HG03139 (cell line): ENCODE measurements at regions not wholly inside any gene's neighbourhood (a gene's known extent, or its start where the extent isn't known, plus 50 kb on each side); places are given as distances from the start of the nearest gene placed in this dataset.
"Not testable (repeated sequence)": the region's sequence is repeated elsewhere in the genome, so short reads cannot be mapped to it uniquely, and the experiment has no call there.

Source experiments
- ATAC-seq: cut with Tn5 transposase; IDR thresholded peaks from one replicate; pipeline ENCODE4 v1.9.1; 2021; ENCODE audit not compliant: unreplicated experiment

DNA sequence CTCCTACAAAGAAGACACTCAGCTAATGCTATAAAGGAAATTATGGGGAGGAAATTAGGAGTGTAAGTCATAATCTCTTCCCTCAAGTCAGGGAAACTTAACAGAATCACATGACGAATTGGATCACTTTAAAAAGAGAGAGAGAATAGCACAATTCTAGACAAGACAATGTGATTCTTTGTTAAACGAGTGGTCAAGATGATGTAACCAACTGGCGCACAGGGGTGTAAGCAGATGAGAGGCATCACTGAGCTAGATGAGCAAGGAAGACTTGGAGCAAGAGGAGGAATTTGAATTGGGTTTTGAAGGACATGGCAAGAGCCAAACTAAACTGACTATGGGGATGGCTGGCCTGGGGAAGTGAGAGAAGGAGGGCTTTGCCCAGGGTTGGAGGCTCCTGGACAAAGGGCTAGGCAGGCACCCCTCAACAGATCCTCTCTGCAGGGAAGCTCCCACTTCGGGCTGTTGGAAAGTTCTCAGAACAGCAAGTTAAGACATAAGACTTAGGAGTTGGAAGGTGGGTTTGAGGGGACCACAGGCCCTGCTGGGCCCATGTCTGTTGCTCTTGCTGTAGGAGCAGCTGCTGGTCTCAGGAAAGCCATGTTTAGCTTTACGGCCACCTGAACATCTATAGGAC lies 123.9 kb upstream of the GRIK3 start:
- no peak for ATAC-seq

DNA sequence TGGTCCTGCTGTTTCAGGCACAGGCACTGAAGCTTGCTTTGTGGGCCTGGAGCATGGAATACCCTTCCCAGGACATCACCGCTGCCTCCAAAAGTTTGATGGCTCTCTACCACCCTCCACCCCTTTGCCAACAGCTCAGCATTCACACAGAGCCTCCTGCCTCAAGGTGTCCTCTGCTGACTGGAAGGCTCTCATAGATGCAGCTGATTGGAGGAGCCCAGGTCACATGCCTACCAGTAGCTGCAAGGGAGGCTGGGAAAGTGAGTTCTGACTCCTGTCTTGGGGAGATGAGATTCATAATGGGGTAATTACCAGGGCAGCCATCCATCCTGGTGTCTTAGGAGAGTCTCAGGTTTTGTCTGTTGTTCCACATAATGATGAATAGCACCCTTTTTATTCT lies 124.8 kb upstream of the GRIK3 start:
- no peak for ATAC-seq

DNA sequence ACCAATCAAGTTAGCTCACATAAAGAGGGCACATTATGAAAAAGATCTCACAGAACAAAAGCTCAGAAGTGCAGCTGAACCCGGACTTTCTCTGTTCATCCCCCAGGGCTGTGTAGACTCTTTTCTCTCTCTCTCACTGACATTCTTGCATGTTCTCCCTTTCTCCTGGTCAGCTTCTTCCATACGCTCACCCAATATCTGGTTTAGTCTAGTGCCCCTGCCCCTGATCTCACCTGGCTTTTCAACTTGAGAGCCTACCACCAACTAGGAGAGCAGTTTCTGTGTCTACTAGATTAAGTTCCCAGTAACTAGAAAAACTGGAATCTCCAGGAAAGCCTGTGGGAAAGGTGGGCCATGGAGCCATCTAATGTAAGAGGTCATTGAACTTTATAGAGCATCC lies 126.9 kb upstream of the GRIK3 start:
- ATAC-seq: no peak

DNA sequence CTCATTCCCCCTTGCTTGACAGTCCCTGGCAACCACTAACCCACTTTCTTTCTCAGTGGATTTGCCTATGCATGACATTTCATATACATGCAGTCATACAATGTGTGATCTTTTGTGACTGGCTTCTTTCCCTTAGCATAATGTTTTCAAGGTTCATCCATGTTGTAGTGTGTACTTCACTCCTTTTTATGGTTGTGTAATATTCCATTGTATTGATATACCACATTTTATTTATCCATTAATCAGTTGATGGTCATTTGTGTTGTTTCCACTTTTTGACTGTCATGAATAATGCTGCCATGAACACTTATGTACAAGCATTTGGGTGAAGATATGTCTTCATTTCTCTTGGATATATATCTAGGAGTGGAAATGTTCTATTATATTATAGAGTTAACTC lies 127.7 kb upstream of the GRIK3 start:
- no peak for ATAC-seq

DNA sequence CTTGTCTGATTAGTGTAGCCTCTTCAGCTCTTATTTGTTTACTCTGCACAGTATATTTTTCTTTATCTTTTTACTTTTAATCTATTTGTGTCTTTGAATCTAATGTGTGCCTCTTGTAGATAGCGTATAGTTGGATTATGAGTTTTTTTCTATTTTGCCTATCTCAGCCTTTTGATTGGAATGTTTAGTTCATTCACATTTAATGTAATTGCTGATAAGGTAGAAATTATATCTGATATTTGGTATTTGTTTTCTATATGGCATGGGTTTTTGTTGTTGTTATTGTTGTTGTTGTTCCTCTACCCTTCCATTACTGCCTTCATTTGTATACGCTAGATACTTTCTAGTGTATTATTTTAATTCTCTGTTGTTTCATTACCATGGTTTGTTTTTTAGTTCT lies 131.7 kb upstream of the GRIK3 start:
- no peak for ATAC-seq

DNA sequence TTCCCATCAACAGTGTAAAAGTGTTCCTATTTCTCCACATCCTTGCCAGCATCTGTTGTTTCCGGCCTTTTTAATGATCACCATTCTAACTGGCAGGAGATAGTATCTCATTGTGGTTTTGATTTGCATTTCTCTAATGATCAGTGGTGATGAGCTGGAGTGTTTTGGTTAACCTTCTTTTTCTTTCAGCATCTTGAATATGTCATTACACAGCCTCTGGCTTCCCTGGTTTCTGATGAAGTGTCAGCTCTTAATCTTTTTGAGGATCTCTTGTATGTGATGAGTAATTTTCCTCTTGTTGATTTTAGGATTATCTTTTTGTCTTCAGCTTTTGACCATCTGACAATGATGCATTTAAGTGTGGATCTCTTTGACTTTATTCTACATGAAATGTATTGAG lies 133.2 kb upstream of the GRIK3 start:
- no peak for ATAC-seq

DNA sequence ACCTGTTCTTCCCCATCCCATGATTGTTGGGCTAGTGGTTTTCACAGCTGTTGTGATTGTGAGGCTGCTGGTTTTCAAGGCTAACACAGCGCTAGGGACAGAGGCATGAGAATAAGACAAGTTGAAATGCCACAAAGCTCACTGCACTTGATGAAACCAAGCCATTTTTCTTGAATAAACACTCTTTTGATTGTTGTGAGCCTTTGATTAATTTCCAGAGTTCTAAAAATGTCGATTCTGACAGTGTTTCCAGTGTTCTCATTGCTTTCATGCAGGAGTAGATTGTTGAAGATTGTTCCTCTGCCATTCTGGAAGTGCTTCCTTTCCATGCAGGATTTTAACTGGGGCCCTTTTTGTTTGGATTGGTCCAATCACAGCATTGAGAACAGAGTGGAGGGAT lies 134.9 kb upstream of the GRIK3 start:
- ATAC-seq: no peak

DNA sequence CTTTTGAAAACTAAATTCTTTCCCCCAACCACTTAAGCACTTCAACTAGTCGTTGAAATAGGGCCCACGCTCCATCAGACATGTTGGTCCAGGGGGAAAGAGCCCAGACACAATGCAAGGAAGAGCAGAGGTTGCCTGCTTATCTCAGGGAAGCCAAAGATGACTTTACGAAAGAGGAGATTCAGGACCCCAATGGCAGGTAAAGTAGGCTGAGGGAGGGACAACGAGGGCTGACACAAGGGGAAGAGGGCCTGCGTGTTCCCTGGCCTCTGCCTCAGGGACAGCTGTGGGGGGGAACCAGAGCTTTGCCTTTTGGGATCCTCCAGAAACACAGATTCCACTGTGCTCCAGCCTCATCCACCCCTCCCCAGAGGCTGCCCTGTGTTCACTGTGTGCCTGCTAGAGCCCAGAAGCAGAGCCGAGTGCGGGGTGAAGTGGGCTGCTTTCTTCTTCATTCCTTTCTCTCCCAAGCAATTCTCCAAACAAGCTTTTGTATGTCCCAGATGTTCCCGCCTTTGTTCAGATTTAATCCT lies 135.5 kb upstream of the GRIK3 start:
- ATAC-seq: no peak

DNA sequence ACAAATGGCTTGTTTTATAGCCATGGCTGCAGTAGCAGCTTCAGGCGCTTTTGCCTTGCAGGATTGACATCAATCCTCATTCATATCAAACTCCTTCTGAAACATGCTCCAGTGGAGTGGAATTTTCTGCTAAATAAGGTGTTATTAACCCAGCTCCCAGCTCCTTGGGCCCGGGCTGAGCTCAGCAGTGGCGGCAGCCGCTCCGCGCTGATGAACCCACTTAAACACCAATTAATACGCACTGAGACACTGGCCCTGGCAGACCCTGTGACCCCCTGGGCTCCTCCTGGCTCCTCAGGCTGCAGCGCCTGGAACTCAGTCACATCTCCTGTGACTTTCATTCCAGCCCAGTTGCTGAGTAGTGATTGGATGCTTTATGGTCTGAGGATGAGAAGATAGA lies 137.4 kb upstream of the GRIK3 start:
- ATAC-seq: no peak

DNA sequence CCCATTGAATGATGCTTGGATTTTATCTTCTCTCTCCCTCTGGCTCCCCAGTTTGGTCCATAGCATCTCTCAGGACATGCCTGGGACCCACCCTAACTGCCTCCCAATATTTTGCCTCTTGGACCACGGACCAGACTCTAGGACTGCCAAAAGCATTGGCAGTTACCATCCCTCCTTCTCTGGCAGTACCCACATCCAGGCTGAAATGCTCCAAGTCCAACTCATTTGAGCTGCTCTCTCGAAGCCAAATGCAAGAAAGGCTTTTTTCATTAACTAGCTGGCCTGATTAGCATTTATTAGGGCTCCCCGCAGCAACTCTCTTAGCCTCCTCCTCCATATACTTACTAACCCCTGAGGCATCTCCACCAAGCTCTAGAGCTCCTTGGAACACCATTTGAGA lies 140.0 kb upstream of the GRIK3 start:
- no peak for ATAC-seq

DNA sequence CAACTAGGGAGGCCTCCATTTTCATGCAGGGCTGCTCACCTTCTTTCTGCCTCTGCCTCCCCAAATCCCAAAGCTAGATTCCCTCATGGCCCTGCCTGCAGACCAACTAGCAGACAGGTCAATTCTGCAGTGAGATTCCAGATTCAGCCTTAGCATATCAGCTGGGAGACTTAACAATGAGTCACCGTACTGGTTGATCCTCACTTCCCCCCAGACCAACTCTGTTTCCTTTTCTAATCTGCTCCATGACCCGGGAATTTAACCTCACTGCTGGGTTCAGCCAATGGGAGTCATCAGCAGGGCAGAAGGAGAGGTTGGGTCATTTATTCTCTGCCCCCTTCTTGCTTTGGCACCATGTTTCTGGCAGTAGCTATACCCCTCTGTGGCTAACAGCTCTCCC lies 140.6 kb upstream of the GRIK3 start:
- ATAC-seq: no peak

DNA sequence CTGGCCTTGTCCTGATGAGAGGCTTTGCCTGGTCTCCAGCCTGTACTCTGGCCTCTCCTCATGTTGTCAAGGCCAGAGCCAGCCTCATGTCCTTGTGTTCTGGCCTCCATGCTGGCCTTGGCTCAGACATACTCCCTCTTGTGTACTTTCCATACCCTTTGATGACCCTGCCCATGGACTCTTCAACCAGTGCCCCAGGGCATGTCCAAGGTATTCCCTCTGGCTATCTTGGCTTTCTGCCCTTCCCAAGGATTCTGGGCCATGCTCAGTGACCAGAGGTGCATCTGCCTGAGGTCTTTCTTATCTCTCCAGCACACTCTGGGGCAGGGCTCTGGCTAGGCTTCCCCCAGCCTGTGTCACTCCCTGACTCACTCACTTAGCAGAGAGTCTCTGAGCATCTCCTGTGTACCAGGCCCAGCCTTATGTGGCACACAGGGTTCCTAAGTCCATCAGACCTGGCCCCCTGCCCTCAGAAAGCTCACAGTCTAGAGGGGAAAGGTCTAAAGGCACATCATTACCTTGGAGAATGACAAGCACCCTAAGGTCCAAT lies 141.4 kb upstream of the GRIK3 start:
- no peak for ATAC-seq

DNA sequence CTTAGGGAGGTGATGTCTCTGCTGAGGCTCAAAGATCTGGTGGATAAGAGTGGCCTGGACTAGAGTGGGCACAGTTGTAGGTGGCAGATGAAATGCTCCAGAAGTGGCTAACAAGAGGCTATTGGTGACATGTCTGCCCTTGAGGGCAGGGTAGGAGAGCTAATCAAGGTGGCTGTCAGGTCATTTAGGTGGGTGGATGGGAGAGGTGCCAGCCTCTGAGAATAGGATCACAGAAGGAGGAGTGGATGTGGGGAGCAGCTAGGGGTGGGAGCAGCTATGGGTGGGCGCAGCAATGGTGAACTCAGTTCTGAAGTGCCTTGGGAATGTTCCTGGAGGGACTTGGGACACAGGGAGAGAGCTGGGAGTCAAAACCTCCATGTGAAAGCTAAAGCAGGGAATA lies 142.0 kb upstream of the GRIK3 start:
- ATAC-seq: no peak

DNA sequence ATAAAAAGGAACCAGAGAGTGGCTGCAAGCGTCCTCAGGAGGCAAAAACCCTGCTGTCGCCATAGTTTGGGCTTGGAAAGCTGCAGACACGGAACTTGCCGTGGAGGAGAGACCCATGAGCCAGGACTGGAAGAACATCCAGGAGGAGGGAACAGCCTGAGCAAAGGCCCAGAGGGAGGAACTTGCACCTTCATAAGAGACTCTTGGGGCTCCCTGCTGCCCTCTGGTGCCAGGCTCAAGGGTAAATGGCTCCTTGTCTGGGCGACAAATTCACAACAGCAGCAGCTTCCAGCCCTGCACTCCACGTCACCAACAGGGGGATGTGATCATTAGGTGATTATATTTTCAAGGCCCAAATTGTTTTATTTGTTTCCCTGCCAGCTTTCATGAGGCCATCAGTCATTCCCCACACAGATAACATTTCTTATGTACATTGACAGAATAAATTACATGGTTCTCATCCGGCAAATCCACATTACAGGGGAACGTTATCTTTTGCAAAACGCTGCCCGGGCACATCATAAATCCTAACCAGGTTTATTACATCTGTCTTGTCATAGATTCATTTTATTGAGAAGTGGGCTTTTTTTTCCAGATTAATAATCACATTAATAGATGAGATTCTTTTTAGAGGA lies 143.0 kb upstream of the GRIK3 start:
- ATAC-seq: no peak

DNA sequence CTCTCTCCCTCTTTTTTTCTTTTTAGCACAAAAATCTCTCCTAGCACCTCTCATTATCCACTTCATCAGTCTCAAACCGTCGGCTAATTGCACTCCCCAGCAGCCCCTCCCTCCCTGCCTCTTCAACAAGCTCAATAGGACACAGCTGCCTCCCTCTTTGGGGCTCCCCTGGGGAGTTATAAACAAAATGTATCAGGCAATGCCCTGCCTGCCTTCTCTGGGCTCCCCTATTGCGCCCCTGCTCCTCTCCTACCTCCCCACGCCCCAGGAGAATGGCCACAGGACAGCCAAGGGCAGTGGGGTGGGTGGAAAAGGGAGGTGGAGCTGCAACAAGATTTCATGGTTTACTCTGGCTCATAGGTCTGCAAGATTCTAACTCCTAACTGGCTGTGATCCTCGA lies 147.1 kb upstream of the GRIK3 start:
- no peak for ATAC-seq

DNA sequence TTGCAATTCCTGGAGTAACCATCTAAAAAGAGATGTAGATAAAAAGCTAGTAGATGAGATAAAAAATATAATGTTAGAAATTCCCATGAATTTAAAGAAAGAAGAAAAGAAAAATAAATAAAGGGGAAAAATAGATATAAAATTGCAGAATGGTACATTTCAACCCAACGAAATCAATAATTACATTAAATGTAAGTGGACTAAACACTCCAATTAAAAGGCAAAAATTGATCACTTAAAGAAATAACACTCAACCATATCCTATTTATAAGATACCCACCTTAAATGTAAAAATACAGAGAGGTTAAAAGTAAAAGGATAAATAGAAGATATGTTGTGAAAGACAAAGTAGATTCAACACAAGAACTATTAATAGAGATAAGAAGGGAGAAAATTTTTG lies 150.5 kb upstream of the GRIK3 start:
- ATAC-seq: no peak

DNA sequence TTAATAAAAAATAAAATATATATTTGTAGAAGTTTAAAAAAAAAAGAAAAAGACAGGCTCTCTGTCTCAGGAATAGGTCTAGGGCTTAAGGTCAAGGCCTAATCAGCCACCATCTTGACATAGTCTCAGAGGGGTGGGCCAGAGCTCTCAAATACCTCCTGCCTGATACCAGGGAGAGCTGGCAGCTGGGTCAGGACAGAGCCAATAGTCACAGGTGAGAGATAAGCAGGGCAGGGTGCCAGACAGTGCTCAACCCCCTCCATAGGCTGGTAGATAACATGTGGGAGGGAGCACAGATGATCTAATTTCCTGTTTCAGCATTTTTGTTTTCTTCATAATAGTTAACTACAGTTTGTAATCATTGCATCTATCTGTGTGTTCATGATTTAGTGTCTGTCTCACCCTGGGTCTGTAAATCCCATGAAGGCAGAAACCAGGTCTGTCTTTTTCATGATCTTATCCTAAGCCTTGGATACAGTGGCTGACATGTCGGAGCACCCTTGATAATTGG lies 152.0 kb upstream of the GRIK3 start:
- no peak for ATAC-seq

DNA sequence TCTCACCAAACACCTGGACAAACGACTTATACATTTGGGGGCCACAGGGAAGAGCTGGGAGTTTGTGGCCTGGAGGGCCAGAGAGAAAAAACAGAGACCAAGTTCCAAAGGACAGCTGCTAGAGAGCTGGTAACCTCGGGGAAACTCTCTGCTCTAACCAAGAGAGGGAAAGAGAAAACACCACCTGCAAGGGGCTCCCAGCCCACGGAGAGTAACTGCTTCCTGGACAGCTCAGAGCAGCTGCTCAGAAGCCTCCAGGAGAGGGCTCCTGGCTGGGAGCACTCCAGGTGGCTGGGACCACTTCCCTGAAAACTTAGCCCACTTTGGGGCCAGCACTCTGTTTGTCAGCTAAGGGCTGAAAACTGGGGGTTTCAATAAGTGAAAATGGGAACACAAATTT lies 154.8 kb upstream of the GRIK3 start:
- ATAC-seq: no peak

DNA sequence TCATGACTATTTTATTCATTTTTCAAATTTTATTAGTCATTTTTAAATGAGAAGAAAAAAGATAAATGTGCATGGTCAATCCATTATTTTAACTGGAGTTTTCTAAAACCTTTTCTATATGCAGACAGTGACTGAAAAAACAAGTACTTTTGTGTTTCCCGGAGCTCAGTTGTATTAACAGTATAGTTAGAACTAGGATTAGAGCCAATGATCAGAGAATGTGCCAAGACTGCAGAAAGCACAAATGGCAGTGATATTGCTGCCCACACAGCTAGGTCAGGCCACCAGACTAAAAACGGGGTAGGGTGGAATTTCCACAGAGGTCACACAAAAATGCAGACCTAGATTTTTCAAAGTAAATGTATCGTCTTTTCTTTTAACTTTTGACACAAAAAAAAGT lies 163.1 kb upstream of the GRIK3 start:
- no peak for ATAC-seq

DNA sequence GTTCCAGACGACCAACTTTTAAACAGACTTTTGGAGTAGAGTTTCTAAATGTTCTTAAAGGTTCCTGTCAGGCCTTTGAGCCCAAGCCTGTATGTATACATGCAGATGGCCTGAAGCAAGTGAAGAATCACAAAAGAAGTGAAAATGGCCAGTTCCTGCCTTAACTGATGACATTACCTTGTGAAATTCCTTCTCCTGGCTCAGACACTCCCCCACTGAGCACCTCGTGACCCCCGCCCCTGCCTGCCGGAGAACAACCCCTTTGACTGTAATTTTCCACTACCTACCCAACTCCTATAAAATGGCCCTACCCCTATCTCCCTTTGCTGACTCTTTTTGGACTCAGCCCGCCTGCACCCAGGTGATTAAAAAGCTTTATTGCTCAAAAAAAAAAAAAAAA lies 180.0 kb upstream of the GRIK3 start:
- ATAC-seq: not testable (repeated sequence)

DNA sequence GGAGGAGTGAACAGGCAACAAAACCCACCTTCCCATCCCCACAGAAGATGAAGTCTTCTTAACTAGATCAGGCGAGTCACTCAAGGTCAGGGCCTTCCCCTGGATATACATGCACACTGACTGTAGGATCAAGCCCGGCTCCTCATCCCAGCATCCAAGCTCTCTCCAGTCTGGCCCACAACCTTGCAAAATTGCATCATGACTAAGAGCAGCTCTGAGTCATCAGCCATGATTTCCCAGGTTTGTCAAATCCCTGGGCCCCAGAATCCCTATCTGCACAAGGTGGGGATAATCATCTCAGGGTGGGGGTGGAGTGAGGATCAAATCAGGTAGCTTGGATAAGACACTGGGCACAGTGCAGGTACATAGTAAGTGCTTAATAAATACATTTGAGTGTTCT lies 199.3 kb upstream of the GRIK3 start:
- no peak for ATAC-seq

DNA sequence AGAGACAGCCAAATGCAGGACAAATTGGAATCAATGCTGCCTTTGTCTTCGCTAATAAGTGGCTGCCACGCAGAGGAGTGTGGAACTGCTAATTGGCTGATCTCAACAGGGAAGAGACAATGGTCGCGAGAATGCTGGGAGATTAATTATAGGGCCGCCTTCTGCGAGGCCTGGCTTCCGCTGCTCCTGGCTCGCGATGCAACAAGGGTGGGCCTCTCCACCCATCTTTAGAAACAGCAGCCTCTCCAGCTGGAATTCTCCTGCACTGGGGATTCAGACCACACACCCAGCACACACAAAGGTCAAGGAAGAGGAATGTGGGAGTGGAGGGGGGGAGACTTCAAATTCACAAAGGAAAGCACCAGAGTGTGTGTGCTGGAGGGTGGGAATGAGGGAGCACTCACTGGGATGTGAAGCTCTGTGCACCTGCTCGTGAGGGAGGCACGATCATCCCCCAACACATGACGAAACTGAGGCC lies 200.7 kb upstream of the GRIK3 start:
- ATAC-seq: no peak
